ENCODE measurements at regions not wholly inside any gene's neighbourhood (a gene's known extent, or its start where the extent isn't known, plus 50 kb on each side); places are given as distances from the start of the nearest gene placed in this dataset.
"Not testable (repeated sequence)": the region's sequence is repeated elsewhere in the genome, so short reads cannot be mapped to it uniquely, and the experiment has no call there.

- TF ChIP-seq CTCF, POLR2A (IDR thresholded peaks at IDR 0.05): not testable (repeated sequence)
Observed at GRCh38 chr1:224551189-224551588, 64.9 kb upstream of the CNIH3 start.
